GM18868 (cell line): ENCODE measurements at regions not wholly inside any gene's neighbourhood (a gene's known extent, or its start where the extent isn't known, plus 50 kb on each side); places are given as distances from the start of the nearest gene placed in this dataset.
"Not testable (repeated sequence)": the region's sequence is repeated elsewhere in the genome, so short reads cannot be mapped to it uniquely, and the experiment has no call there.

Source experiments
- ATAC-seq: cut with Tn5 transposase; IDR thresholded peaks from one replicate; pipeline ENCODE4 v1.9.1; 2021; ENCODE audit warnings: mild to moderate bottlenecking, moderate library complexity; ENCODE audit not compliant: unreplicated experiment

DNA sequence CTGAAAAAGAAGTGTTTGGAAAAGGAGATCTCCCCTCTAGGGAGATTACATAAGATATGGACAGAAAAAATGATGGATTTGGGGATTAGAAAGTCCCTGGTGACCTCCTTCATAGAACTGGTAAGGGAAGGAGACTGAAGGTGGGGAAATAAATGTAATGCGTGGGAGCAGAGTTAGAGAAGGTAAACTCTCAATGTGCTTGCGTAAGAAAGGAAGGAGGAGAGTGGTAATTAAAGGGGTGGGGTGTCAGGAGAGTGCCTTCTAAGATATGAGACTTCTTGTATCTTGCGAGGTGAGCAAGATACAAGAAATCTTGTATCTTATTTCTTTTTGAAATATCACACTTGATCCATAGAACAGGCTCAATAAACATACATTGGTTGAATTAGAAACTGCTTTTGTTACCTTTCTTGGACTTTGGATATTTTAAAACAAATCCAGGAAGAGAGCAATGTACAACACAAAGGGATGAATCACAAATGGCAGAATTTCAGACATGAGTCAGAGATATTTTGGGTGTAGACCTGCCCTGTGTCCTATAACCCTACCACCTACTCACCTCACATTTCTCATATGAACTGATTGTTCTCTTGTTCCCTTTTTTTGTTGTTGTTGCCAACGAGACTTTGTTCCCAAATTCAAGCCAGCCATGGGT is 342.4 kb downstream of the INSIG2 start:
- no peak for ATAC-seq

DNA sequence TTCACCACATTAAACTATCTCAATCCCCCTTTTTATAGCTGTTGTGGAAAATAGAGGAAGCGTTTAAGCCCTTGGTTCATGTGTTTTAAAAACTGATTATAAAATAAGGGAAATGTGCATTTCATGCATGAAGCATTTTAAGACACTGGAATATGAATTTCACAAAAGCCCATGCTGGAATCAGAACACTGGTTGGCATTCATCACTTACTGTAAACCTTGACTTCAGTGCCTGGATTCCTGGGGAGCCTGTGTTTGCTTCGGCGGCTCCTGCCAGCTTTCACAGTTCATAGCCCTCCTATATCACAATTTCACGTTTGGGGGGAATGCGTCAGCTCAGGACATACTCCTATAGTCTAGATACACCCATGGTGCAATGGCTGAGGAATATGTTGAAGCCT is 336.9 kb downstream of the INSIG2 start:
- ATAC-seq: no peak

DNA sequence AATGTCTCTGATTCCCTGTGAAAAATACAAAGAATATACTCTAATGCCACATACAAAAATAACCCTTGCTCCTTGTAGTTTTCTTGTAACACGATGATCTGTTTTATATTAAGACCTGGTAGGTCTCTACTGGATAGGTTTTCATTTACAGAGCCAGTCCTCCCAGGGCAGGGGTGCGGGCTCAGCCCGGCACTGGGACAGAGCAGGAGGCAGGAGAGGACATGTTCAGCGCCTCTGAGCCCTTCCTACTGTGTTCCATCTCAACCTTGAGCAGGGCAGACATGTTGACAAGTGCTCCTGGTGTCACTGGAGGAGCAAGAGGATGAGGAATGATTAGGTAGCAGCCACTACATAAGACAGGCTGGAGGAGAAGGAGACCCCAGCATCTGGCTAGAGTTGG is 335.5 kb downstream of the INSIG2 start:
- no peak for ATAC-seq

DNA sequence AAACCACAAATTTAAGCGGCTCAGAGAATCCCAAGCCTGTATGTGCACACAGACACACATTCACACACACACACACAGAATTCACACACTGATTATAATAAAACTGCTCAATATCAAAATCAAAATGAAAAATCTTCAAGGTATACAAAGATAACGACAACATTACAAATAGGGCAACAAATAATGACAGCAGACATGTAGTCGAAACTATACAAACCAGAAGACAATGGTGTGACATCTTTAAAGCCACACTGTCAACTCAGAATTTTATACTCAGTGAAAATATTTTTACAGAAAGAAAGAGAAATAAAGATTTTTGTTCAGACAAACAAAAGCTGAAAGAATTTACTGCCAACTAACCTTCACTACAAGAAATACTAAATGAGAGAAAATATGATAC is 333.4 kb downstream of the INSIG2 start:
- no peak for ATAC-seq

DNA sequence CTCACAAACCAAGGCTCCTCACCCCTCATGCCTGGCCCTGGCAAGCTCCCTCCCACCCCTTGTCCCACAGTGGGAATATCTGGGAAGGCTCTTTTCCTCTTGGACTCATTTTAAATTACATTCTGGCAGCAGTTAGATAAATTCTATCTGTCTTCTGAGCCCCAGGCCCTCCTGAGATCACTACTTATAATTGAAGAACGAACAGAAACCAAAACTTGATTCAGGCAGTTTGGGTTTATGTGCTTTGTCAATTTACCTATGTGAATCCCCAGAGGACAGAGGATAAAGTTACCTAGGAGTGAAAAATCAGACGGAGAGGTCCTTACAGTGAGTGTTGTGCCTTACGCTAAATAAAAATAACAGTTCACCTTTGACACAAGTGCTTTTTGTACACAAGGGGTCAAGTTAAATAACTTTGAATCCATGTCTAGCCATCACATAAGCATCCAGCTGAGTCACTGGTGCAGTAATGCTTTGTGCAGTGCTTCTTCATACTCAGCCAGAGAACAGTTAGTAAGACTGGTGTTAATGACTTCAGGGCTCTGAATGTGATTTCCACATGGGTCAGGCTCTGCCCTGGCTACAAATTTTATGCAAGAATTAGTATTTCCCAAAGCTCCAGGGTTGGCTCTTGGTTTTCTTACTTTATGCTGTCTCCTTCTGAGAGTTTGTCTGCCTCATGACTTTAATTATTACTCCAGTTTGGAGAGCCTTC is 329.3 kb downstream of the INSIG2 start:
- ATAC-seq: no peak

DNA sequence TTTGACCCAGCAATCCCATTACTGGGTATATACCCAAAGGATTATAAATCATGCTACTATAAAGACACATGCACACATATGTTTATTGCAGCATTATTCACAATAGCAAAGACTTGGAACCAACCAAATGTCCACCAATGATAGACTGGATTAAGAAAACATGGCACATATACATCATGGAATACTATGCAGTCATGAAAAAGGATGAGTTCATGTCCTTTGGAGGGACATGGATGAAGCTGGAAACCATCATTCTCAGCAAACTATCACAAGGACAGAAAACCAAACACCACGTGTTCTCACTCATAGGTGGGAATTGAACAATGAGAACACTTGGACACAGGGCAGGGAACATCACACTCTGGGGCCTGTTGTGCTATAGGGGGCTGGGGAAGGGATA is 326.9 kb downstream of the INSIG2 start:
- not testable (repeated sequence) for ATAC-seq

DNA sequence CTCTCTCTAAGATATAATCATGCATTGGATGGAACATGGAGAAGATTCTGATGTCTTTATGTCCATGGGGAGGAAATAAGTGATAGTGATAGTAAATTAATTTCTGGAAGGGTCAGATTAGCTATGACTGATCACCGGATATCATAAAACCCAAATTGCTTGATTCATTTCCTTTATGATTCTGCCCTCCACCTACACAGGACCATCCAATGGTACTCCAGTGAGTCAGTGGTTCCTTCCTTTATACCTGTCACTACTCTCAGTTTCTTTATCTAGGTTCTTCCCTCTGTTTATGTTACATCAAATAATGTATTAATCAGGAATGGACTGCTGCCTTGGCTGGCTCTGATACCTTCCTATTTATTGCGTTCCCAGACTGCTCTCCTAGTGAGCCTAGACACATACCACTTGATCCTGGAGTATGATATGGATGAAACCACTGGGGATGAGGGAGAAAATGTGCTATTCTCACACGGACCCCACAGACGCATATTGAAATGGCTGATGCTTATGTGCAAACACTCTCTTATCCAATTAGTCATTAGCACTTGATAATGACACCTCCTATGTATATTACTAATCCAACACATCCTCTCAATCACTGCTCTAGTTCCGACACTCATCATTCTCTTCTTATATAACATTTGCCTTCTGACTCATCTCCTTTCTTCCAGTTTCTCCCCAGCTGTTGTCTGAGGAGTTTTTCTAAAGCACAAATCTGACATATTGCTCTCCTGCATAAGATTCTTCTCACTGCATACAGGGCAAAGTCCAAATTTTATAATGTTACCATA is 315.6 kb downstream of the INSIG2 start:
- ATAC-seq: no peak

DNA sequence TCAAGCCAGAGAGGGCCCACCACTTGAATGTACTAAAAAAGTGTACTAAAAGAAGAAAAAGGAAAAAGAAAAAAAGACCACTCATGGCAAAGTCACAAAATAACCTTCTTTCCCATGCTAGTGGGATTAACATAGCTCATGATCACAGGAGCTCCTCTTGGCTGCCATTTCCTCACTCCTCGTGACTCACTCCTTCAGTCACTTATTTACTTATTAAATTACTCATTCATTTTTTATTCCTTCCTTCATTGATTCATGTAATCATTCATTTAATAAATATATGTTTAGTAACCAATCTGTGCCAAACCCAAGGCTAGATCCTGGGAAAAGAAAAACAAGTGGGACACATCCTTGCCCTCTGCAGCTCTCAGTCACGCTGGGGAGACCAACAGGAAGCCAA is 300.5 kb downstream of the INSIG2 start:
- no peak for ATAC-seq

DNA sequence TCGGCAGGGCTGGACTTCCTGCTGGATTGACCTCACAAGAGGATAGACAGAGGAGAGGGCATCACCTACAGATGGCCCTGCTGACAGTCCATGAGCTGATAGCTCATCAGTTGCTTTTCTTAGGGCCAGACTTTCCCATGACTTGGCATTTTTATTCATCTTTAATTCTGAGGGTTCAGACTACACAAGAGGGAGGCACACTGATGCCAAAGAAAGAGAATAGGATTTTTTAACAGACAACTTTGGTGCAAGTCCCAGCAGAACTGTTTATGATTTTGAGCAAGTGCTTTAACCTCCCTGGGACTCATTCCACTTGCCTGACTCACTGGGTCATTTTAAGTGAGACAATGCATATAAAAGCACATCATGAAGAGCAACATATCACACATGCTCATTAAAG is 299.2 kb downstream of the INSIG2 start:
- ATAC-seq: no peak

DNA sequence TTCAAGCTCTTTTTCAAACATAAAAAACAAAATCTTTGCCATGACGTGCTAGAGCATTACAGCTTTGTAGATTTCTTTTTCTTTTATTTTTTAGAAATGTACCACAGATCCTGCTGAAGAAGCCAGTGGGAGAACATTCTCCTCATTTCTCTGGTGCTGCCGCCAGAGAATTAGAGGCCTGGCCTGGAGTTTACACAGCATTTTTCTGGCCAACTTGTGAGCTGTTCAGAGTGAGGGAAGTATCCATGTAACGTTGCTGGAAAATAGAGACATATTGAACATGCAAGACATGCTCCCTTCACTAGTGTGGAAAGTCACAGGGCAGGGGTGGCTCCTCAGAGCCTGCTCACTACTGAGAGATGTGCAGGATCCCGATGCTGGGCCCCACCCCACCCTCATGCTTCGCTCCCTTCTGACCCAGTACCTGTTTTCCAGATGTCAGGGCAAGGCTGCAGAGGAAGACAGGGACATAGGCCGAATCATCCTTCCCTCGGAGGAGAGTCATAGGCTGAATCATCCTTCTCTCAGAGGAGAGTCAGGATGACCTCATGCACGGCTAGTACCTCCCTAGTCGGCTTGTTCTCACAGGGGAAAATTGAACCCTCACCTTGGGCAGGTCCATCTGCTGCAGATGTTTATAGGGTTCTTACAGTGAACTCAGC is 298.5 kb downstream of the INSIG2 start:
- no peak for ATAC-seq

DNA sequence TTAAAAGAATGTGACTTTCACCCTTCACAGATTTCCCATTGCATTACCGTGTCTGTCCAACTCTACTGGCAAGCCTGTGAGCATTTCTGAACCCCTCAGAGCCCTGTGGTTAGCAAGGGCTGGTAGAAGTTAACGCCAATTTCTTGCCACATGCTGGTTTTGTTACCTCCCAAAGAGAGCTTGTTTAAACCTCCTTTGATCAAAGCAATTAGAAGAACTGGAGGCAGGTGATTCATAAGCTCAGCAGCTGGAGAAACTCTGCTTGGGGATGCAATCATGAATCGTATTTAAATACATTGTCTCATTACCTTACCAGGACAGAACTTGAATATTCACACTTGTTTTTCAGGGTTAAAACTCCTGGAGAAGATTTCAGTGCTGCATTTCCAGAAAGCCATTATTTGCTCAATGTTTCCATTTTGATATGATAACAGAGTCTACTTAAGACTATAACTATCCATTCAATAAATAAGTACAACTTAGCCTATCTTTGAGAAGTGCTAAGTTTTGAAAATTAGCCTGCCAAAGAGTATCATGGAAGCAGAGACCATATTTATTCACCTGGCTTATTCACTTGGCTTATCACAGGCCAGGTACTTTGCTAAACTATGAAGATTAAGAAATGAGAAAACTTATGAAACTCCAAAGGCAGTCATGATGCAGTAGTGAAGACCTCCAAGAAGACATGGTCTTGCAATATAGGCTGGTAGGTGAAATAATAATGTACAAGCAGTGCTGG is 292.8 kb downstream of the INSIG2 start:
- ATAC-seq: no peak

DNA sequence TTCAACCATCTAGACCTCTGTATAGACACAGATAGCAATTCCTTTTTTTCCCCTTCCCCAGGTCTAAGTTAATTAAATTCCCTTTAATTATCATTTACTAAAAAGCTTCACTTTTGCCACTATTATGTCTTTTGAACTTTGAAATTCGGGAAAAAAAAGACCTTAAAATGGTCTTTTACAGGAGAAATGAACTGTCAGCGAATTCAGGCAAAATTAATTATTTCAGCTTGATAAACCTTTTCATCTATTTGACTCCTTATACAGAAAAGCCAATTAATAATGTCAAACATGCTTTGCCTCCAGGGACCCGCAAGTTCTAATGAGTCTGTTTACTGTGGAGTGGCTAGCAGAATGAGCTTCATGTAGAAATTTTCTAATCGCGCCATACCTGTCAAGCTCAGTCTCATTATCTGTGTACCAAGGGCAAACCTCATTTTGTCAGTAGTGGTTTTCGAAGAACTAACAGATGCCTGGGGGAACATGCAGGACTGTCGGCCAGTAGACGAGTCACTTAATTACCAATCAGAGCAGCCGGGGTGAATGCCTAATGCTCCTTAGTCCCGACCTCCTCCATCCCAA is 287.7 kb downstream of the INSIG2 start:
- no peak for ATAC-seq

DNA sequence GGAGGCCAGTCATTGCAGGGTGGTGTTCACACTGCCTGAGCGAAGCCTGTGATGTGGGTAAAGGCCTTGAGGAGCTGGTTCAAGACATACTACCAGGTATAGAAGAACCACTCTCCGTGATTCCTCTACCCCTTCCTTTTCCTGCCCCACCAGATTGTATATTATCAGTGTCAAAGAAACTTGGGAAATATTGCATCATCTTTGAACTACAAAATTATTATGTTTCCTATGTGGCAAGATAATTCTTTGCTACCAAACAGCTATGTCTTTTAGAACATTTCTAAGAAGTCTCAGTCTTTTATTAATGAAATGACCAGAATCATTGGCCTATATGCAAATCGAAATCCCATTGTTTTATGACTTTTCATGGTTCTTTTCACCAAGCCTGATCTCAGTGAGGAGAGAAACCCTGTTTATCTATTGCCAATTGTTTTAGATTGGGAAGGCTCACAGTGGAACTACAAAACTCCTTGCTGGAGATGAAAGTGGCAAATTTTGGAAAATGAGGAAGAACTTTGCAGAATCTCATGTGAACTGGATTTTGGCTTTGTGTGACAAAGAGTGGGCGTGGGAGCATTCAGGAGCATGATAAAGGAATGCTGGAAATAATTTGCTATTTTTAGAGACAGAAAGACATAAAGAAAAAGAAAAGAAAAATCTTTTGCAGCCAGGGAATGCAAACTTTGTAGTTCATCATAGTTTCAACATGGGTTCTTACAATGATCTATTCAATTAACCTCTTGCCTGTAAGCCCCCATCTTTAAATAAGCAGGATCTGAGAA is 286.9 kb downstream of the INSIG2 start:
- no peak for ATAC-seq

DNA sequence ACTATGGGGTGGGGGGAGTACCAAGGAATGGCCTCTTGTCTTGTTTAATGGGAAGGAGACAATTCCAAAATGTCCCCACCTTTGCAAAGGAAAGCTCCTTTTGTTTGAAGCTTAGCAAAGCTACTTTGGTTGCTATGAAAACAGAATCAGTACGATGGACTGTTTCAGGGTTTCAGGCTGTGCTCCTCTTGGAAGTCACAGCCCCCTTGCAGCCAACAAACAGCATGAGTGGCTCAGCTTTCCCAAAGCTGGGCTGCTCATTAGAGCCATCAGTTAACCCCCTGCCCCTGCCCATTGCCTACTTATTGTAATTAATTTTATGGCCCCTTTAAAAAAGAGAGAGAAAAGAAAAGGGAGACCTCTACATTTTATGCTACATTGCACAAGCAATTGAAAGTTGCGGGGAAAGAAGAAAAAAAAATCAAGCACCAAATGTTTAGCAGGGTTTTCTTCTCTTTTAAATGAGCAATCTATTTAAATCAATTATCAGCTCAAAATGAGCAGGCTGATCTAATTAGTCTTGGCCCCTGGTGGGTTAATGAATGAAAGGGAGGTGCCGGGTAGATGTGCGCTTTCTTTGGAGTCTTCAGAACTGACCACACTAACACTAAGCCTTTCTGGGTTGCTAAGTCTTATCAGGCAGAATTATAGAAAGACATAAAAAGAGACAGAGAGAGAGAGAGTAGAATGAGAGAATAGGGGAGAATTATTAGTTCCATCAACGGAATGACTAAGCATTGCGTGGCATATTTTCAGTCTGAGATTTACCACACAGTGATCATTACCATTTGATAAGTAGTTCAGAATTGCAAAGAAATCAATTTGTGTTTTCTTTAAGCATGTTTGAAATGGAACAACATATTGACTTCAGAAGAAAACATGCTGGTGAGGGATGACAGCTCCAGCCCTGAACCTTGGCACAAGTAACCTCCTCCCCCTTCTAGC is 284.9 kb downstream of the INSIG2 start:
- ATAC-seq: no peak

DNA sequence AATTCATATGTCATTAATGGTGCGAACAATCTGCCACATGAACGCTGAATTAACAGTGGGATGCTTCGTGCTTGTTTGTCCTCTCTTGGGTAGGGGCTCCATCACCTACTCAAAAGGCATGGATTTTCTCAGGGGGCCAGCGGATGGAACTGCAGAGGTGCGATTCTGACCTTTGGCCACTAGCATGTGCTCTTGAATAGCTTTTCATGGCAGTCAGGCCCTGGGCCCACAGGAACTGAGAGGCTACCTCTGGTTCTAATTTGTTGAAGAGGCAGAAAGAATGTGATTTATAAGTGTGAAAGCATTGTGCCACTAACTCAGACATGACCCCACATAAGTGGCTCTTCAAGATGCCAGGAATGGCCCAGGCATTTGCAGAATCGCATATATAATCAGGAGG is 283.2 kb downstream of the INSIG2 start:
- peak; percentile 89 for ATAC-seq

DNA sequence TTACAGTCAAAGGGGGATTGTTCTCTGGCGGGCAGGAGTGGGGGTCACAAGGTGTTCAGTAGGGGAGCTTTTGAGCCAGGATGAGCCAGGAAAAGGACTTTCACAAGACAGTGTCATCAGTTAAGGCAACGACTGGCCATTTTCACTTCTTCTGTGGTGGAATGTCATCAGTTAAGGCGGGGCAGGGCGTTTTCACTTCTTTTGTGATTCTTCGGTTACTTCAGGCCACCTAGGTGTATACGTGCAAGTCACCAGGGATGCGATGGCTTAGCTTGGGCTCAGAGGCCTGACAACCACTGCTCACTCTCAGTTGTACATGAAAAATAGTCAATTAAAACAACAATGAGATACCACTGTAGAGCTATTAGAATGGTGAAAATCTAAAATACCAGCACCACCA is 281.2 kb downstream of the INSIG2 start:
- not testable (repeated sequence) for ATAC-seq

DNA sequence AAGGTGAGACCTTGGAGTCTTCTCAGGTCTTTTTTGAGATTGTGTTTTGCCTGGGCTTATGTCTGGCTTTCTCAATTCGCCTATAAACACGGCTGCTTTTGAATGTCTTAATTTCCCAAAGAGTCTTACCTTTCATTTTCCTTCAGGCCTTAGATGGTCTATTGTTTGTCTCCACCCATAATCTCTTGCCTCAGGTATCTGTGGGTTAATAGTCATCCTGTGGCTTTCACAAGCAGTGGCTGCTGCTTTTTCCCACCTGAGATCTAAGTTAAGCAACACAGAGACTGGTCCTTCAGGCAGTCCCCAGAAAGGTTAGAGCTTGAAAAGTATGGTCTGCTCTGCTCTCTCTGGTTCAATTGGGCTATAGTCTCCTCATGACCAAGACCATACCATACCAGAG is 275.3 kb downstream of the INSIG2 start:
- no peak for ATAC-seq

DNA sequence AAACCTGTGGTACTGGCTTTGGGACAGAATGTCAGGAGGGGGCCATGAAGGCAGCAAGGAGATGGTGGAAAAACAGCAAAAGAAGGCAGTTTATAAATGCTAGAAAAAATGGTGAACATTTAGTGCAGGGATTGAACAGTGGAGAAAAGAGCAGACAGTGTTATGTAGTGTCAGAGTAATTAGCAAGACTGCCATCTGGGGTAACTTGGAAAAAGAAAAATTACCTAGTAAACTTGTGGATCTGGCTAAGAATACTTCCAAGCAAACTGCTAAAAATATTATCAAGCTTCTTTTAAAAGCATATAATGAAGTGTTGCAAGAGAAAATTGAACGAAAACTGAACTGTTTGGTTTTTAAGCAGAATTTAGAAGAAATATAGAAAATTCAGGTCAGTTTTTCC is 267.8 kb downstream of the INSIG2 start:
- ATAC-seq: no peak

DNA sequence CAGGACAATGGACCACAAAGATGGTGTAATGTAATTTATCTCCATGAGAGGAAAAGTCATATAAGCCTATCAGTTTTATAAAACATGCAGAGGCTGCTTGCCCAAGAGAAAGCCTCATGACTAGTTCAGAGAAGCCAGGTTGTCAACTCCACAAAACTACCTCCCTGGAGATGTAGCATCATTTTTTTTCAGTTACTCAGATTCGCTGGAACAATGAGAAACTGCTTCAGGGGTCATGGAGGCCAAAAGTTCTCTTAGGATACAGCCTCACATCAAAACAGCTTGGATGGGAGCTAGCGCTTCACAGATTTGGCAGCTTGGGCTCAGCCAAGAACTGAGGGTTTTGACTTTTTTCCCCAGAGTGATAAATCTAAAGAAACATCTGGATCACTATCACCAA is 263.5 kb downstream of the INSIG2 start:
- no peak for ATAC-seq
